ENCODE measurements at regions not wholly inside any gene's neighbourhood (a gene's known extent, or its start where the extent isn't known, plus 50 kb on each side); places are given as distances from the start of the nearest gene placed in this dataset.

- DNase-seq: no peak
Observed at GRCh38 chr6:14258695-14259593, 141.4 kb downstream of the CD83 start.

DNA sequence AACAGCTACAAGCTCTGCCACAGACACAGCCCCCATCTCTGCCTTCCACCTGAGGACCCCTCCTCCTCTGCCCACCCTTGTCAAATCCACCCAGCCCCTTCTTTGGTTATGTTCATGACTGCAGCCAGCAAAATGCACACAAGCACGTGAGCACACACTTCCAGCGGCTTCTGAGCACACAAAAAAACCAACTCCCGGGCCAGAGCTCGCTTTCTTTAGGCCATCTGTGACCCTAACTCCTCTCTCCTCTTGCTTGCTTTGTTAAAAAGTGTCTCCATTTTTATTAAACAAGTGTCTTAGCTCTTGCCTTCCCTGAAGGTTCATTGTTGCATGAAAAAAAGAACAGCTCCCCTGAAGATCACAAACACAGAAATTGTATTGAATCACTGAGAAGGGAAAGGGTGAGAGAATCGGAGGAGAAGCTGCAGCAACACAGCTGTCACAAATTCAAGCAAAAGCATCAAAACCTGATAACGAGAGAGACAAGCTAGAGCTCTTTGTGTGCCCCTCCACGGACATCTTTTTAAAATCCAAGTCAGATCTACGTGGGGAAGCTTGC, 142.1 kb downstream of the CD83 start:
- DNase-seq: no peak

DNA sequence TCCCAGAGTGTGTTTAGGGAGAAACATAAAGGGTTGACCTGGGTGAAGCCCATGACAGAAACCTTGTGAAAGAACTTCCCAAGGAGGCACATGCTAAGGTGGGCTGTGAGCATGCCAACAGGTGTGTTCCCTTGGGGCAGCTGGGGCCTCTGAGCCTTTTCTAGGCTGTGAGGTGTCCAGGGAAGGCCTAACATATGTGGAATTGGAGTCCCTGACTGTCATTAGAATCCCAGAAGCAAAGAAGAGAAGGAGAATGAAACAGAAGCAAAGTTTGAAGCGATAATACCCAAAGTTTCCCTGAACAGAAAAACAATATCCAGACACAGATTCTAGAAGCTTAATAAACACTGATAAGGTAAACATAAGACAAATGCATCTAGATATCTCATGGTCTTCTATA, 143.3 kb downstream of the CD83 start:
- DNase-seq: no peak

- DNase-seq: no peak
Observed at GRCh38 chr6:14263881-14264424, 146.4 kb downstream of the CD83 start.

DNA sequence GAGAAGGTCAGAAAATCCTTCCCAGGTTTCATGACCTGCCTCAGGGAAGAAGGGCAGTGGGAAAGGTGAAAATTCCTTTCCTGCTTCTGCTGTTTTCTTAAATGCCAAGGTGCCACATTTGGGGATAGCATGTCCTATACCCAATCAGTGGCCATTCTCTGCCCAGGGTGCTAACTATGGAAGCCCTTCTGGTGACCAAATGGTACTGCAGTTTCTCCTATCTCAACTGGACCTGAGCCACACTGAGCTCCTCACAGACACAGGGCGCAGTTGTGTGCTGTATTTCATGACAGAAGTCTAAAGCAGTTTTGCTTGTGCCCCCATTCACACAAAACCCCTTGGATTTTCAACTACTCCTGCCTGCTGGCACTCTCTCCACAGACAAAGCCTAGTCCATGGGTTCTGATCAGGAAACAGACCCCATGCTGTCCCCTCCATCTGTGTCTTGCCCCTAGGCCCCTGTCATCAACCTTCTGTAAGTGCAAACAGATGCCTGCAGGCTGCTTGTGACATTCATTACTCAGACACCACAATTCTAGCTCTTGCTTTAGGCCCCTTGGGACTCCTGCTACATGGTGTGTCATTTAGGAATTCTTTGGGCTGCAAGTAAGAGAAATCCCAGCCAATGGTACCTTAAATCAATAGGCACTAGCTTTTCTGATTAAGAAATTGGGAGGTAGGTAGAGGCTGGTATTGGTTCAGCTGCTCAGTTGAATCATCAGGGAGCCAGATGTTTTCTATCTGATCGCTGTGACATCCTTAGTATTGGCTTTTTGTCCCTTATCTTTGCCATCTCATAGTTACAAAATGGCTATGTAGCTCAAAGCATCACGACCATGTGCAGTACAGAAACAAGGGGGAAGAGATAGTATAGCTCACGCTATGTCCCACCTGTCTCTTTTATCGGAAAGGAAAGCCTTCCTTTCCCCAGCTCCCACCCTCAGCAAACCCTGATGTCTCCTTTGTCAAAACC, 147.8 kb downstream of the CD83 start:
- DNase-seq: no peak

GRCh38 chr6:14266266-14266665, 148.7 kb downstream of the CD83 start:
- no peak for DNase-seq

DNA sequence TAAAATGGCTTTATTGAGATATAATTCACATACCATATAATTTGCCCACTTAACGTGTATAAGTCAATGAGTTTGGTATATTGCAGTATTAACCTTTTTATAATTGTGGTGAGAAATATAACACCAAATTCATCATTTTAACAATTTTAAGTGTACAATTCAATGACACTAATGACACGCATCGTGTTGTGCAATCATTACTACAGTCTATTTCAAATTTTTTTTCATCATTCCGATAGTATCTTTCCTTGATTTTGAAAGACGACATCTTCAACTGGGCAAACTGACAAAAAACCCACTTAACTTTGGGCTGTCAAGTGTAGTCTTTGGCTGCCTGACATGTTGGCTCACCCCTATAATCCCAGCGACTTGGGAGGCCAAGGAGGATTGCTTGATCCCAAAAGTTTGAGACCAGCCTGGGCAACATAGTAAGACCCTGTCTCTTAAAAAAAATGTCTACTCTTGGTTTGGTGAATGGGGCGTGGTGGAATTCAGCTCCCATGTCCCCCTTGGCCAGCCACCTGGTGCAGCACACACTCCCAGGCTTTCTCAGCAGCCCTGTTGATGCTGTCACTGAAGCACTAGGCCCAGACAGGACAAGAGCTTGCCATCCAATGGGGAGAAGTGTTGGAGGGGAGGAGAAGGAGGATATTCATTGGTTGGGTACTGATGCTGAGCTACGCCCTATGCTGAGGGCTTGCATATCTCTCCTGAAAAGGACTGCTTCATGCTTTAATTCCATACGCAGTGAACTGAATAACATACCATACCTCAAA, 150.5 kb downstream of the CD83 start:
- DNase-seq: no peak

DNA sequence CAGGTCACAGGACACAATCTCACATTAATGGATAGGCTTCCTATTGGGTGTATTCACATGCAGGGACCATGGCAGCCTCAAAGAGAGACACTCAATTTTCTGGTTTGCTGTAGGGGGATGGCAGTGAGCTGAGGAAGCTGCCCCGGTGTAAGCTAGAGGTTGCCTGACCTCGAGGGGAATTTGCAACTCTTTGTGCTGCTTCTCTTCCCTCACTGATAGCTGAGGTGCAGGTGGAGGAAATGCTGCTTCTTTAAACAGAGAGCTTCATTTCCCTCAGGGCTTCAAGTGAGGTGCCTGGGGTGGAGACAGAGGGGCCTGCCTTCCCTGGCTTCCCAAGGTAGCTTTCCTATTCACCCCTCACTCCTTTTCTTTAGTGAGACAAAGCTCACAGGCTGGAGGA, 151.9 kb downstream of the CD83 start:
- no peak for DNase-seq

DNA sequence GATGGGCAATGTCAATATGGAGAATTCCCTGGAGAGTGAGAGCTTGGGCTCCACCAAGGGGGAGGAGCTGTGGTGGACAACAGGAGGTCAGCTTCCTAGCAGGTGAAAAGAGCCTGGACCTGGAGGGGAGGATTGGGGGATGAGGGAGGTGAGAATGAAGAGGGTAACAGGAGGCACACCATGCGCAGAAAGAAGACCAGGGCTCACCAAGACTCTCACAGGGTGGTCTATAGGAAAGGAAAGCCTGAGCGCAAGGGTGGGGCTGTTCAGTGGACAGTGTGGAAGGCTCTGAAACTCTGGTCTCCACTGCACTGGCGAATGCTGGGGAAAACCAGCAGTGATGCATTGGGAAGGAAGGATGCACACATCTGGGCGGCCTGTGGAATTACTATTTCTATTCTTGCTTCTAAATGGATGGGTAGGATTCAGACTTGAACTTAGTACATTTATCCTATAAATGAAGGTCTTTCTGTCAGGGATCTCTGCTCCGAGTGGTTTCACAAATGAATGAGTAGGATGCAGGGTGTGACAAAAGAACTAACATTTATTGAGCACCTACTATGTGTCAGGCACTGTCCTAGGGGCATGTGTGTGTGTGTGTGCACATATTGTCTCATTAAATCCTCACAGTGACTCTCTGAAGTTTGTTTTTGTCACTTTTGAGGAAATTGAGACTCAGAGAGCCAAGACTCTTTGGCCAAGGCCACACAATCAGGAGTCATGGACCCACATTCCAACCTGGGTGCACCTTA, 152.7 kb downstream of the CD83 start:
- no peak for DNase-seq

DNA sequence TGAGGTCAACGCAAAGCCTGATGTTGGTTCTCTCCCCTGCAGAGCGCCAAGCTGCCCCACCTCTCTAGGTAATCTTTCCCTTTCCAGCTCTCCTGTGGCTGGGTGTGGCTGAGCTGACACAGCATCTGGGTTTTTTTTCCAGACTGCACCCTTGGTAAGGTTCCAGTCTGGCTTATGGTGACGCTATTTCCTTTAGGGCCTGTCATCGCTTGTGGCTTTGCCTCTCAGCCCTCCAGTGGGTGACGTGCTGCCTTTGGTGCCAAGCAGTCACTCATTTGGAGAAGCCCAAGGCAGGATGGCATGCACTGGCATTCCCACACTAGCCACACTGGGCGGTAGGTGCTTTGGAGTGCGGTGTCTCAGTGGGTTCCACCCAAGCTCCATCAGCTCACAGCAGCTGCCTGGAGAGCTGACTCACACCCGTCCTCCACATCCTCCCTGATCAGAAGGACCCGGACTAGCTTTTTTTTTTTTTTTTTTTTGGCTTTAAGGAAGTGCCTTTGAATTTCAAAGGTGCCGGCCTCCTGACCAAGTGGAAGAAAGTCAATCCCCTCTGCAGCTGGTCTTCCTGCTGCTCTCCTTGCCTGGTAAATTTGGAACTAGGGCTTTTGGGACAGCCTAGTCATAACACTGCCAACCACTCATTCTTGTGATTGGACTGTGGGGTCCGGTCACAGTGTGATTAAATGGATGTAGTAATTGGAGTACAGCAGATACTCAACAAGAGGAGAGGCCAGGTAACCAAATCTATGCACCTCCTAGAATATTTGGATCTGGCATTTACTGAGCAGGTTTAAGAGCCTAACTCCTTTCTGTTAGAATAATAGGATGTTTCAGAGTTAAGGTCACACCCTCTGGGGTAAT, 153.6 kb downstream of the CD83 start:
- no peak for DNase-seq

- no peak for DNase-seq
Observed at GRCh38 chr6:14271789-14272736, 154.5 kb downstream of the CD83 start.

DNA sequence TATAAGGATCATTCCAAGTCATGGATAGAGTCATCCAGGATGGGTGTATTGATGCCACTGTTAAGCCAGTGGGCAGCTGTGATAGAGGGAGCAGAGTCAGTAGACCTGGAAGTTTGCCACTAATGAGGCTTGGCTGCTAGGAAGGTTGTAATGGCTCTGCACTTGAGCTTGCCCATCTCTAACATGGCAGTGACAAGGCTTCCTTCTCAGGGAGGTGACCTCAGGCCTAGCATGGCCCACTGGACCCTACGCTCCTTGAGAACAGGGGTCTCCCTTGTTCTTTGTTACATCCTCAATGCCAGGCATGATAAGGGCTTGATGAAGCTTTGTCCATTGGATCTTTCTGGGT, 155.1 kb downstream of the CD83 start:
- no peak for DNase-seq

- DNase-seq: no peak
Observed at GRCh38 chr6:14273191-14273590, 155.6 kb downstream of the CD83 start.

DNA sequence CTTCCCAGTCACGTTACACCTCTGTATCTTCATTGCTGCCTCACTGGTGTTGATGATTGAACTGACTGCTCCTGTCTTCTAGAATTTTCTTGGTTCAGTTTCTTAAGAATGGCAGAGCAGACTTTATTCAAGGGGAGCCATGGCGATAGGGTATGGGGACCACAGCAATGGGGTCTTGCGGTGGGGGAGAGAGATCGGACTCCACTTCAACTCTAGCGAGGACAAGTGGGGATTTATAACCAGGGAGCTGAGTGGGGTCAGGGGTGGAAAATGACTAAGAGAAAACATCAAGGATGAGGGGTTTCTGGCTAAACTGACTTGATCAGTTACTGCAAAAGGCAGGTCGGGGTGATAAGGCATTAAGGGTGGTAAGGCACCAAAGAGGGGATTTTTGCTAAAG, 156.4 kb downstream of the CD83 start:
- DNase-seq: no peak

DNA sequence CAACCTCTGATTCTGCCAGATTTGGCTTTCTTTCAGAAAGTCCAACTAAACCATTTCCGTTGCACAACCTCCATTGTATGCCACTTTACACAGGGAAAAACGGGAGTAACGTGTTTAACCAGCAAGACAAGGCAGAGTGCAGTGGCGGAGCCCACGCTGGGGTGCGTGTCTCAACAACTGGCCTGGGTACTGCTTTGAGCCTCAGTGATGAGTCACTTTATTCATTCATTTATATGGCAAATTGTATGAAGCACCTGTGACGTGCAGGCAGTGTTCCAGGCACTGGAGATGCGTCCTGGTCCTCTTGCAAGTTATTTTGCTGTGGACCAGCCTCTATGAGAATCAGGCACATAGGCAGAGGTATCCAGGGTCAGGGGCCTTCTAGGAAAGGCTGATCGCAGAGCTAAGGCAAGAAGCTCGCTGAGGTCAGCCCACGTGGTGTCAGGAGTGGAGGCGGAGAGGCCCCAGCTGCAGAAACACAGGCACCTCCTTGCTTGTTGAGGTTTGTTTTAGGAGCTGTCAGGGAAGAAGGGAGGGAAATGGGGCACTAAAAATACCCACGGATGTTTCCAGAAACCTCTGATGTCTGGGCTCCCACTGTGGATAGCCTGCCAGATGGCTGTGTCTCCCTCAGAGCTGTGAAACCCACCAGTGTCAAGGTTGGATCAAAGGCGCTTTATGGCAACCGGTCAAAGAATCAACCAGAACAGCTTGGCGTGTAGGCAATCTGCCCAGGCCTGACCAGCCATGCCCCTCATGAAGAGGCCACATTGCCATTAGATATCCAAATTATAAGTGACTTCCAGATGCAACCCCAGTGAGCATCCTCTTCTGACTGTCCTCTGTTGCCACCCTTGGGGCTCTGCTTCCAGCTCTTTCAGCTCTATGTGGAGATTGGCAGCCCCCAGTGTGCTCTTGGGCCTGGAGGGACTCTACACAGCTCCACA, 157.2 kb downstream of the CD83 start:
- DNase-seq: no peak

DNA sequence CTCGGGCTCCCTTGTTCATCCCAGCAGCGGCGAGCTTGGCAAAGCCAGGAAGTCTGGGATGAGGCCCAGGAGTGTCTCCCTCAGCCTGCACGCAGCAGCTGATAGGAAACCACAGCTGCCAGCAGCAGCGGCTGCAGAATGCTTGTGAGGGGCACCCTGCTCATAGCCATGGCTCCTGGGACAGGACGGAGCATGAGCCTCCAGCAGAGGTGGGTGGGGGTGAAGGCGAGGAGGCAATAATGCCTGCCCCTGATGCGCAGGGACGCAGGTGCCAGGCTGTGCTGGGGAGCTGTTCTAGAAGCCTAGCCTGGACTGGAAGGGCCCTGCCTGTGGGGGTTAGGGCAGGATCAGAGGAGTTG, 157.9 kb downstream of the CD83 start:
- DNase-seq: no peak

DNA sequence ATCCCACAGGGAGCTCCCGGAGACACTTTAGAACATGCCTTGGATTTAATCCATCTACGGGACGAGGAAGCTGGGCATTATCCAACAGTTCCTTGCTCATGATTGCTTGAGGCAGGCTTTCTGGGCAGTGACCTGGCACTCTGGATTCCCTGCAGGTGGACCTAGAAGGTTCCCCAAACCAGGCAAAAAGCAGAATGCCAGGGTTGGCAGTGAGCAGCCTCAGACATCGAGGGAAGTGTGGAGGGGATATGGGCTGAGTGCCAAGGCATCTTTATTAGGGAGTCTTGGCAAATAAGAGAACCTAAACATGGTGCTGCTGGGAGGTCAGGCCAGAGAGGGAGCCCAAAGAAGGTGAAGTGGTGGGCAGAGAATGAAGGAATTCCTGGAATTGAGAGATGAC, 158.5 kb downstream of the CD83 start:
- no peak for DNase-seq

- DNase-seq: no peak
Observed at GRCh38 chr6:14276667-14277404, 159.3 kb downstream of the CD83 start.
